ENCODE measurements at regions not wholly inside any gene's neighbourhood (a gene's known extent, or its start where the extent isn't known, plus 50 kb on each side); places are given as distances from the start of the nearest gene placed in this dataset.

DNA sequence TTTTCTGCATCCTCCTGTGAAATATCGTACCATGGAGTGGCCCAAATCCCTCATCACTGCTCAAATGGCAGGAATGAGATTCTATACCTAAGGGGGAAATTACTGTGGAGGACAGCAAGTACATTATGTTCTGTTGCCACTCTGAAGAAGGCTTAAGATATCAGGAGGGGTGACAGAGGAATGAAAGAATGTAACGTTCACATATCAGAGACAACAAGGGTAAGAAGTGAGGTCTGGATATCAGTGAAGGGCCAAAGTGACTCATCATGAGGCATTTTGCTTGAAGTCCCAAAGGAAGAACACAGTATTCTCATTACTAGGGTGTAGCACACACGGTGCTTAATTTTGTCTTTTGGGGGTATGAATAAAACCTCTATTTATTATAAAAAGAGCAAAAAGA, 71.5 kb upstream of the SLC13A1 start:
- TF ChIP-seq GATA2 (IDR thresholded peaks at IDR 0.05; ENCODE audit: low read depth, low read length): no peak
- no peak for TF ChIP-seq GATA3 (IDR thresholded peaks at IDR 0.05; ENCODE audit: low read depth, low read length)

Data from SH-SY5Y (cell line).